ENCODE measurements at regions not wholly inside any gene's neighbourhood (a gene's known extent, or its start where the extent isn't known, plus 50 kb on each side); places are given as distances from the start of the nearest gene placed in this dataset.

GRCh38 chr2:142601794-142602193 lies 275.7 kb upstream of the KYNU start:
- no peak for FAIRE-seq
- Histone ChIP-seq H3K36me3 (ENCODE audit: control insufficient read depth, insufficient read depth, low read length) (no peaks in the 10 kb centered on the region), H3K27me3 (ENCODE audit: control insufficient read depth, insufficient read depth, low read length) (no peaks in the 10 kb centered on the region), H3K4me3 (ENCODE audit: low read depth, low read length) (no peak overlapping the region)
- no peak for DNase-seq (ENCODE audit: low read depth)
- no peak for TF ChIP-seq CTCF (IDR thresholded peaks at IDR 0.05; ENCODE audit: insufficient read depth, low read length, severe bottlenecking)

GRCh38 chr2:142599504-142599903 lies 278.0 kb upstream of the KYNU start:
- DNase-seq (ENCODE audit: low read depth) (no peak), FAIRE-seq (no peak)
- Histone ChIP-seq H3K27me3 (ENCODE audit: control insufficient read depth, insufficient read depth, low read length) (no peaks in the 10 kb centered on the region), H3K4me3 (ENCODE audit: low read depth, low read length) (no peak overlapping the region), H3K36me3 (ENCODE audit: control insufficient read depth, insufficient read depth, low read length) (no peaks in the 10 kb centered on the region)
- no peak for TF ChIP-seq CTCF (IDR thresholded peaks at IDR 0.05; ENCODE audit: insufficient read depth, low read length, severe bottlenecking)

- no peak for FAIRE-seq
These were observed 278.6 kb upstream of the KYNU start for GRCh38 chr2:142598846-142599245.

GRCh38 chr2:142596334-142597088 lies 281.0 kb upstream of the KYNU start:
- Histone ChIP-seq H3K27me3 (ENCODE audit: control insufficient read depth, insufficient read depth, low read length) (no peaks in the 10 kb centered on the region), H3K4me3 (ENCODE audit: low read depth, low read length) (no peak overlapping the region), H3K36me3 (ENCODE audit: control insufficient read depth, insufficient read depth, low read length) (no peaks in the 10 kb centered on the region)
- peak; percentile 62 for DNase-seq (ENCODE audit: low read depth)
- FAIRE-seq, result no peak
- no peak for TF ChIP-seq CTCF (IDR thresholded peaks at IDR 0.05; ENCODE audit: insufficient read depth, low read length, severe bottlenecking)

More at GRCh38 chr2:142598846-142599245, 278.6 kb upstream of the KYNU start:
- H3K4me3 ChIP-seq (ENCODE audit: low read depth, low read length), result no peak overlapping the region
- no peak for TF ChIP-seq CTCF (IDR thresholded peaks at IDR 0.05; ENCODE audit: insufficient read depth, low read length, severe bottlenecking)
- peak; percentile 19 for DNase-seq (ENCODE audit: low read depth)
- no peaks in the 10 kb centered on the region for H3K27me3 ChIP-seq (ENCODE audit: control insufficient read depth, insufficient read depth, low read length)
- H3K36me3 ChIP-seq (ENCODE audit: control insufficient read depth, insufficient read depth, low read length), result no peaks in the 10 kb centered on the region

- Histone ChIP-seq H3K4me3 (ENCODE audit: low read depth, low read length) (no peak overlapping the region), H3K27me3 (ENCODE audit: control insufficient read depth, insufficient read depth, low read length) (no peaks in the 10 kb centered on the region), H3K36me3 (ENCODE audit: control insufficient read depth, insufficient read depth, low read length) (no peaks in the 10 kb centered on the region)
- DNase-seq (ENCODE audit: low read depth) (no peak), FAIRE-seq (no peak)
- no peak for TF ChIP-seq CTCF (IDR thresholded peaks at IDR 0.05; ENCODE audit: insufficient read depth, low read length, severe bottlenecking)
These were observed 282.5 kb upstream of the KYNU start for GRCh38 chr2:142594935-142595334.

GRCh38 chr2:142592171-142592570 lies 285.3 kb upstream of the KYNU start:
- Histone ChIP-seq H3K27me3 (ENCODE audit: control insufficient read depth, insufficient read depth, low read length) (no peaks in the 10 kb centered on the region), H3K36me3 (ENCODE audit: control insufficient read depth, insufficient read depth, low read length) (no peaks in the 10 kb centered on the region), H3K4me3 (ENCODE audit: low read depth, low read length) (no peak overlapping the region)
- no peak for FAIRE-seq
- peak; percentile 60 for DNase-seq (ENCODE audit: low read depth)
- no peak for TF ChIP-seq CTCF (IDR thresholded peaks at IDR 0.05; ENCODE audit: insufficient read depth, low read length, severe bottlenecking)

All from bronchial epithelial cell (primary cell).